HUES64 (cell line): ENCODE measurements at regions not wholly inside any gene's neighbourhood (a gene's known extent, or its start where the extent isn't known, plus 50 kb on each side); places are given as distances from the start of the nearest gene placed in this dataset.

Source experiments
- H3K27ac ChIP-seq: 2 replicates; pipeline ENCODE4 v1.7.0; 2013; ENCODE audit warnings: low read depth, low read length, inconsistent platforms
- H3K27me3 ChIP-seq: 2 replicates; pipeline ENCODE4 v1.6.1; 2013; ENCODE audit warnings: mild to moderate bottlenecking, low read length; ENCODE audit not compliant: insufficient read depth
- H3K36me3 ChIP-seq: 2 replicates; pipeline ENCODE4 v1.6.1; 2013; ENCODE audit warnings: mild to moderate bottlenecking, low read length; ENCODE audit not compliant: insufficient read depth
- H3K4me1 ChIP-seq: 2 replicates; pipeline ENCODE4 v1.6.1; 2013; ENCODE audit warnings: mild to moderate bottlenecking, low read length, moderate library complexity; ENCODE audit not compliant: insufficient read depth
- H3K4me3 ChIP-seq: 2 replicates; pipeline ENCODE4 v1.5.1; 2013; ENCODE audit warnings: mild to moderate bottlenecking, low read length, moderate library complexity
- H3K9ac ChIP-seq: 2 replicates; pipeline ENCODE4 v1.6.1; 2013; ENCODE audit warnings: mild to moderate bottlenecking, low read depth, low read length
- H3K9me3 ChIP-seq: 2 replicates; pipeline ENCODE4 v1.6.1; 2013; ENCODE audit warnings: low read depth, low read length; ENCODE audit not compliant: insufficient read depth
- WGBS: fragments of 150-250, 120-280 bp; methylation state at CpG from one replicate; pipeline ENCODE4 v1.1.7; 2013; ENCODE audit warnings: missing lambda C conversion rate; 5-methylcytosine and 5-hydroxymethylcytosine counted together

DNA sequence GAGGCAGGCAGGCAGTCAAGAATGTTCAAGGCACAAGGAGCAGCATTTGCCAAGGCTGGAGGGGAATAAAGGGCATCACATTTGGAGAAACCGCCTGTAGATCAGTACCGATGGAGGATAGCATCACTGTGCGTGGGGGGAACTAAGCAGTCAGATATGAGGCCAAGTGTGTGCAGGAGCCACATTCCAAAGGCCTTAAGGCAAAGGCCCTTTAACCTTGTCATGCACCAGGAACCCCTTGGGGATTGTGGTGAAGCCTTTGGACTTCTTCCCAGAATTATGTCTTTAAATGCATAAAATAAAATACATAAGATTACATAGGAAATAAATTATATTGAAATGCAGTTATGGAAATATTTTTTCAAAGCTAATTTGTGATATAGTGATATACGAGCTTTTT lies 532.1 kb downstream of the BUD13 start:
- H3K9ac ChIP-seq = no peak overlapping the region
- no peaks in the 10 kb centered on the region for H3K36me3 ChIP-seq
- peaks cover 10% of the 10 kb centered on the region; the same call in 1 of the 2 replicates for H3K4me1 ChIP-seq
- H3K27ac ChIP-seq = no peak overlapping the region
- H3K4me3 ChIP-seq = no peak overlapping the region
- 90% methylated on average over 3 of the region's 4 CpGs for WGBS
- no peaks in the 10 kb centered on the region for H3K27me3 ChIP-seq
- H3K9me3 ChIP-seq = no peaks in the 10 kb centered on the region

DNA sequence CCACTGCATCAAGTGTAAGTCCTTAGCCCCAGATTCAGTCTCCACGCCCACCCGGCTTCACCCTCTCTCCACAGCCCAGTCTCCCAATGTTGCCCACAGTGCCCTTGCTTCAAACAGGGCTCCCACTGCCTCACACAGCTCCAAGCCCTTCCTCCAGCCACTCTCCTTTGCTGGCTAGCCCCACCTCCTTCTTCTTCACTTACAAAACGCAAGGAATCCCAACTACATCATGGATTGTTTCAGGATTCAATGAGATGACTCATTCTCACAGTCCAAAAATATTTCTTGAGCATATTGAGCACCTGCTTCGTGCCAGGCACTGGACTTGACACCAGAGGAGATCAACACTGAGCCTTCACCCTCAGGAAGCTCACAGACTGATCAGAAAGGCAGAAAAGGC lies 533.5 kb downstream of the BUD13 start:
- WGBS = 89% methylated on average over 4 of the region's 4 CpGs
- H3K4me1 ChIP-seq = peaks cover 4% of the 10 kb centered on the region; the same call in 1 of the 2 replicates
- no peak overlapping the region for H3K27ac ChIP-seq
- H3K4me3 ChIP-seq = no peak overlapping the region
- no peaks in the 10 kb centered on the region for H3K9me3 ChIP-seq
- H3K27me3 ChIP-seq = no peaks in the 10 kb centered on the region
- H3K9ac ChIP-seq = no peak overlapping the region
- no peaks in the 10 kb centered on the region for H3K36me3 ChIP-seq

DNA sequence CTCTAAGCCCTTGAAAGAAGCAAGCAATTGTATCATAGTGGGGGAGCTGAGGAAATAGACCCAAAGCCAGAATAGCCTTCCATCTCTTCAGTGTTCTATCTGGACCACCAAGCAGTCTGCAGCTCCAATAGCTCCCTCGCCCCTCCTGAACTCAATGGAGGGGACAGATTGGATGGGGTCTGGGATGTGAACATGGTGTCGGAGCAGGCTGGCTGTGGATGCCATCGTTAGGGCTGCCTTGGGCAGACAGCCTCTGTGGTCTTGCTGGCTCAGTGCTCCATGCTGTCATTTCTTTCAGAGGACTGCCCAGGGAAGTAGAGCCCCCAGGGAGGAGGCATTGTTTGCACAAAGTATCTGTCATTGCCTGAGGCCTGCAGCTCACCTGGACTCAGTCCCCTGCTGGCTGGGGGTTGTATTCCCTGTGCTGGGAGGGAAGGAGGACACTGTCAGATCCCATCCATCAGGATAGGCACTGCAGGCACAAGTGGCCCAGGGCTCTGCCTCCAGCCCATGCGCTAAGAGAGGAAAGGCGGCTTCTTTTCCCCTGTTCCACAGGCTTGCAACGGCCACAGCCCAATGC lies 537.7 kb downstream of the BUD13 start:
- Histone ChIP-seq H3K27me3 (no peaks in the 10 kb centered on the region), H3K4me1 (no peaks in the 10 kb centered on the region), H3K36me3 (no peaks in the 10 kb centered on the region), H3K9me3 (no peaks in the 10 kb centered on the region), H3K27ac (no peak overlapping the region), H3K9ac (no peak overlapping the region), H3K4me3 (no peak overlapping the region)
- 61% methylated on average over 6 of the region's 6 CpGs for WGBS

DNA sequence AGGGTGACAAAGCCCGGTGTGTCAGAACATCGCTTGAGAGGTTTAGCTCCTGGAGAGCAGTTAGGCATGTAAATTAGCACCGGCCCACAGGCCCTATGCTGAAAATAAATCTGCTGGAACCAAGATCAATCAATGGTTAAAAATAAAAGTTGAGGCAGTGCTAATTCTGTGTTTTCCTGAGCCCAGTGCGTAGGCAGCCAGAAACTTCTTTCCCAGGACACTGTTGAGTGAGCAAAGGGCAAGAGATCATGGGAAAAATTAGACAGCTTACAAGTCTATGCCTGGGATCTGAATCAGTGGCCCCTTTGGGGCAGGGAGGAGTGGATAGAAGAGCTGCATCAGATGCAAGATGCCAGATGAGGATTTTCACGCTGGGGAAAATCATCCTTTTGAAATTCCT lies 539.2 kb downstream of the BUD13 start:
- Histone ChIP-seq H3K27ac (no peak overlapping the region), H3K9ac (no peak overlapping the region), H3K9me3 (no peaks in the 10 kb centered on the region), H3K27me3 (no peaks in the 10 kb centered on the region), H3K4me3 (no peak overlapping the region), H3K36me3 (no peaks in the 10 kb centered on the region), H3K4me1 (no peaks in the 10 kb centered on the region)
- 66% methylated on average over 5 of the region's 5 CpGs for WGBS

DNA sequence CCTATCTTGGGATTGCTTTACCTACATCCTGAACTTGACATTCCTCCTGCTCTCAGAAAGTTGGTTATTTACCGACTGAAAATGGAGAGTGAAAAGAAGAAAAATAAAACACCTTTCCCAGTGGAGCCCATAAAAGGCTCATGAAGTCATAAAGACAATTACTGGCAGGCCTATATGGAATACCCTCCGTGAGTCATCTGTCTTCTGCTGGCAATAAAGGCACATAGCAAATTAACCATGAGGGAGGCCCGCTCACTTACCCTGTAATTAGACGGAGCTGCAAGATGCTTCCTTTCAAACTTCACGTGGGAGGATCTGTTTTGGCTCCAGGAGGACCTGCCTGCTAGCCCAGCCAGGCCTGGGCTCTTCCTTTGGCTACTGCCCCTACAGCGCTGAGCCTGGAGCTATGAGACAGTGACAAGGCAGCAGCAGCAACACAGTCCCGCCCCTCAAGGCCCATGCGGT lies 540.4 kb downstream of the BUD13 start:
- Histone ChIP-seq H3K27ac (no peak overlapping the region), H3K9ac (no peak overlapping the region), H3K9me3 (no peaks in the 10 kb centered on the region), H3K36me3 (no peaks in the 10 kb centered on the region), H3K27me3 (no peaks in the 10 kb centered on the region), H3K4me3 (no peak overlapping the region), H3K4me1 (no peaks in the 10 kb centered on the region)
- 87% methylated on average over 8 of the region's 8 CpGs for WGBS

DNA sequence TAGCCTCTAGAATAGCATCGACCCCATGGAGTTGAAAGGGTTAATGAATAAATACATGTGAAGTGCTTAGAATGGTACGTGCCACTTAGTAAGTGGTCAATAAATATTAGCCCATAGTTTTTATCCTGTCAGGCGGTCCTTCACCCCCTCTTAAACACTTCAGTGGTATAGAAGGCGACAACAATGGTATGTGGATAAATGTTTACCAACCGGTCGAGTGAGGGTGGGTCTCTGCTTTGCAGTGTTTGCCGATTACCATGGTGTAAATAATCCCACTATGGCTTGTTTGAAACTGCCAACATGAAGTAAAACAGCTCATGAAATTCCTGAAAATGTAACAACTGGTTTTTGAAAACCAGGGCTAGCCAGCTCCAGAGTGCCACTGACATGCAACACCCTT lies 541.2 kb downstream of the BUD13 start:
- Histone ChIP-seq H3K36me3 (no peaks in the 10 kb centered on the region), H3K9me3 (no peaks in the 10 kb centered on the region), H3K4me3 (no peak overlapping the region), H3K4me1 (no peaks in the 10 kb centered on the region), H3K9ac (no peak overlapping the region), H3K27ac (no peak overlapping the region), H3K27me3 (no peaks in the 10 kb centered on the region)
- 88% methylated on average over 7 of the region's 7 CpGs for WGBS

DNA sequence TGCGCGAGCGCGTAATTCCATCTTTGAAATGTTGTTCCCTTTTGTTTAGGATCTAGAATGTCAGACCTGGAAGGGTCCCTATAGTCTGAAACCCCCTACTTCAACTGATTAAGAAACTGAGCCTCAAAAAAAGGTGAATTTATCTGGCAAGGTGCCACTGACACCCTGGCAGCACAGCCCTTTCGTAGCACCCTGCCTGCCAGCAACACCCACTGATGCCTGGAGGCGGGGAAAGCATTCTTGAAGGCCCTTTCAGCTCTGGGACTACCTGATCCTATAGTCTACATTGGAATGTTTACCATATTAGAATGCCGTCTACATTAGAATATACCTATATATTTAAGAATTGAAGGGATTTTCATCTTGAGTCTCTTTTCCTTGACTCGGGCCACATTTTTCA lies 542.3 kb downstream of the BUD13 start:
- Histone ChIP-seq H3K4me3 (no peak overlapping the region), H3K27me3 (no peaks in the 10 kb centered on the region), H3K4me1 (0 out of 2 replicates have a peak, but pooled peaks cover 4% of the 10 kb centered on the region), H3K27ac (no peak overlapping the region), H3K9ac (no peak overlapping the region), H3K36me3 (no peaks in the 10 kb centered on the region), H3K9me3 (no peaks in the 10 kb centered on the region)
- 95% methylated on average over 7 of the region's 8 CpGs for WGBS

DNA sequence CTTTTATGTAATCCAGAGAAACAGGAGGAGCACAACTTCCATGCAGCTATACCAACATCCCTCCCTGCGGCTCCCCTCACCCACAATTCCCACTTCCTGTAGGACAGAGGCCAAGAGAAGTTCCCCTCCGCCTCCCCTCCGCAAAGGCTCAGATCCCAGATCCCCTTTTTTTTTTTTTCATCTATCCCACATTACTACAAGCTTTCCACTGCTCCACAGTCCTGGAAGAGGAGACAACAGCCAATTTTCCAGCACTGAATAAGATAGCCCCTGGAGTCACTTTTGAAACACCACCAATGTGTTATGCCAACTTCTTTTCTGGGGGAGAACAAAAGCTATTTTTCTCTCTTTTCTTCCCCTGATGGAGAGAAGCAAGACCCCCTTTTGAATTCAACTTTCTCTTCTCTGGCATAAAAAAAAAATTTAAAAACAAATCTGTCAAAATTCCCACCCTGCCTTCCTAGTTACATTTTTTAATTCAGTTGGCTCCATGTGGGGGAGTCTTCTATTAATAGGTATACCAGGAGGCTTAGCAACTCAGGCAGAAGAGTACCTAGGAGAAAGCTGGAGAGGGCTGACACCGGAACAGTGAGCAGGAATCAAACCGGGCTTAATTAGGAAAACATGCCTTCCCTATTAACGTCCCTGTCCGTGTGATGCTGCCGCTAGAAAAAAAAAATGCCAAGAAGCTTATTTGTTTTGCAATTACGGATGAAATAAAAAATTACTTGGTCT lies 543.4 kb downstream of the BUD13 start:
- WGBS = 96% methylated on average over 9 of the region's 9 CpGs
- H3K9me3 ChIP-seq = no peaks in the 10 kb centered on the region
- no peak overlapping the region for H3K27ac ChIP-seq
- H3K4me3 ChIP-seq = no peak overlapping the region
- no peak overlapping the region for H3K9ac ChIP-seq
- no peaks in the 10 kb centered on the region for H3K27me3 ChIP-seq
- 0 out of 2 replicates have a peak, but pooled peaks cover 4% of the 10 kb centered on the region for H3K4me1 ChIP-seq
- H3K36me3 ChIP-seq = no peaks in the 10 kb centered on the region

DNA sequence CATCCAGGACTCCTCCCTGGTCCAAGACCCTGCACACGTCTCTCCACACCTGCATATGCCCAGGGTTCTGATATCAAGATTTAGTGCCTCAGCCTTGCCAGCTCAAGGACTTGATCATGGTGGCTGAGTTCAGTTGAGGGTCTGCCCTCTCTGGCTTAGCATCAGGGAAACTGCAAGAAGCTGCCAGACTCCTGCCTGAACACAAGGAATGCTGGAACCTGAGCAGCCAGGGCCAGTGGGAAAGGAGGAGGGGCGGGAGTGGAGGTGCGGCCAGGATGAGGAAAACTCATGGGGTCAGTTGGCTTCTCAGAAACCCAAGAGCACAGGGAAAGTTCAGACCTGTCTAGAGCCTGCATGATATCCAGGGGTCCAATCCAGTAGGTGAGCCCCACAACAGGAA lies 546.1 kb downstream of the BUD13 start:
- no peaks in the 10 kb centered on the region for H3K36me3 ChIP-seq
- H3K27ac ChIP-seq = no peak overlapping the region
- no peak overlapping the region for H3K9ac ChIP-seq
- no peaks in the 10 kb centered on the region for H3K9me3 ChIP-seq
- H3K4me3 ChIP-seq = no peak overlapping the region
- 87% methylated on average over 3 of the region's 3 CpGs for WGBS
- H3K27me3 ChIP-seq = no peaks in the 10 kb centered on the region
- peaks cover 7% of the 10 kb centered on the region; the same call in 1 of the 2 replicates for H3K4me1 ChIP-seq

DNA sequence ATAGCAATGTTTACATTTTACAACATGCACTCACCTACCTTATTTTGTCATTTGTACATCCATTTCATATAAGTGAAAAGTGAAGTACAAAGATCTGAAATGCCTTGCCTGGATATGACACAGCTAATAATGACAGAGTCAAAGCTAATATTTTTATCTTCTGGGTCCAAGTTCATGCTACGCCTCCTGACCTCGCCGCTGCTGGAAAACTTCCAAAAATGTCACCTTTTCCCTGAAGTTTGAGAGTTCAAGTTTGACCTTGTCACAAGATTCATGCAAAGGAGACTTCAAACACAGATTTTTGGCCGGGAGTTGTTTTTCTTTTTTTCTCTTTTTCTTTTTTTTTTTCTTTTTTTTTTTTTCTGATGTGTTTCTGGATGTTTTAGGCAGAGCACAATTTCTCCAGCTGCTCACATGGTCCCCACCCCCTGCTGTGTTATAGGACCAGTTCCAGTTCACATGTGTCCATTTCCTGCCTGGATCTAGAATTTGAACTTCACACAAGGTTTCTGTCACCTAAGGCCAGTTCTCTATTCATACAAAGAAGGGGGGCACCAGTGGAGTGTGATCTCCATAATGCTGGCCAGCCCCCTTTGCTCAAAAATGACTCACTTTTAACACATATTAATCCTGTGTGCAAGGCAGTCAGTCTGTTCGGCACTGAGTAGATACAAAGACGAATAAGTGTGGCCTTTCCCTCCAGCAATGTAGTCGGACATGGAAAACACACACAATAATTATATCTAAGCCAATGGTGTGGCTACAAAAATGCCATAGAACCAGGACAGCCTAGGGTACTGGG lies 546.8 kb downstream of the BUD13 start:
- peaks cover 7% of the 10 kb centered on the region; the same call in 1 of the 2 replicates for H3K4me1 ChIP-seq
- H3K9me3 ChIP-seq = no peaks in the 10 kb centered on the region
- no peak overlapping the region for H3K27ac ChIP-seq
- WGBS = 86% methylated on average over 6 of the region's 7 CpGs
- H3K27me3 ChIP-seq = no peaks in the 10 kb centered on the region
- no peak overlapping the region for H3K9ac ChIP-seq
- H3K4me3 ChIP-seq = no peak overlapping the region
- H3K36me3 ChIP-seq = no peaks in the 10 kb centered on the region

DNA sequence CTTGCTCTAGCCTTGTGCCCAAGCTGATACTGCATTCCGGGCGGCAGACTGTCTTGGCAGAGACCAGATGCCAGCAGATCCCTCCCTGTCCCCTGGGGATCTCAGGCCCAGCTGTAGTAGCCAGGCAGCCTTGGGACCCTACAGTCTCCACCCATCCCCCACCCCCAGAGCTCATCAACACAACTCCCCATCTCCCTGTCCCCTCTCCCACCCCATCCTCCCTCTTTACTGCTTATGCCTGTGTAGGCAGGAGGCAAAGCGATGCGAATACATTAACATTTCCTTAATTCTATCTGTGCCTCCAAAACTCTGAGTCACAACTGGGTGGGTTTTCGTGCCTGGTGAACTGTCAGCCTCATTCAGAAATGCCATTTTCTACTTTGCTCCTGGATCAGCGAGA lies 547.6 kb downstream of the BUD13 start:
- Histone ChIP-seq H3K9me3 (no peaks in the 10 kb centered on the region), H3K27me3 (no peaks in the 10 kb centered on the region), H3K4me1 (peaks cover 7% of the 10 kb centered on the region; the same call in 1 of the 2 replicates), H3K36me3 (no peaks in the 10 kb centered on the region), H3K4me3 (no peak overlapping the region), H3K27ac (no peak overlapping the region), H3K9ac (no peak overlapping the region)
- WGBS = 61% methylated on average over 6 of the region's 6 CpGs
